BLaER1 treated with 17β-estradiol and CSF1 and Interleukin-3, amounts not matched to agents 10 nM and 100 nM (cell line): ENCODE measurements at regions not wholly inside any gene's neighbourhood (a gene's known extent, or its start where the extent isn't known, plus 50 kb on each side); places are given as distances from the start of the nearest gene placed in this dataset.
"Not testable (repeated sequence)": the region's sequence is repeated elsewhere in the genome, so short reads cannot be mapped to it uniquely, and the experiment has no call there.

ENCODE experiments used
- H3K27ac ChIP-seq, 11 experiments: shearing (Covaris generic); formaldehyde crosslinking; 2 replicates each; pipeline ENCODE4 v1.8.1; 2022
- H3K27me3 ChIP-seq, 11 experiments: shearing (Covaris generic); formaldehyde crosslinking; 2 replicates each; pipeline ENCODE4 v1.8.1; 2022
- H3K36me3 ChIP-seq, 11 experiments: shearing (Covaris generic); formaldehyde crosslinking; 2 replicates each; pipeline ENCODE4 v1.8.1; 2022
- H3K4me1 ChIP-seq, 10 experiments: shearing (Covaris generic); formaldehyde crosslinking; 2 replicates each; pipeline ENCODE4 v1.8.1; 2022
- H3K4me2 ChIP-seq, 11 experiments: shearing (Covaris generic); formaldehyde crosslinking; 2 replicates each; pipeline ENCODE4 v1.8.1; 2022
- H3K4me3 ChIP-seq, 10 experiments: shearing (Covaris generic); formaldehyde crosslinking; 2 replicates each; pipeline ENCODE4 v1.8.1; 2022
- H3K9ac ChIP-seq, 11 experiments: shearing (Covaris generic); formaldehyde crosslinking; 2 replicates each; pipeline ENCODE4 v1.8.1; 2022
- H3K9me3 ChIP-seq, 11 experiments: shearing (Covaris generic); formaldehyde crosslinking; replicated peaks in 1 of 11; 2 replicates each; pipeline ENCODE4 v1.8.1; 2022
- H4K20me1 ChIP-seq, 11 experiments: shearing (Covaris generic); formaldehyde crosslinking; 2 replicates each; pipeline ENCODE4 v1.8.1; 2022
- Cebpa-rat ChIP-seq, 11 experiments: shearing (Covaris generic); IDR thresholded peaks; 2 replicates each; pipeline ENCODE4 v1.8.1; 2022

- H3K36me3 ChIP-seq = no peaks in the 10 kb centered on the region
- no peak for TF ChIP-seq Cebpa-rat (IDR thresholded peaks at IDR 0.05)
- no peak overlapping the region for H3K4me3 ChIP-seq
- no peak overlapping the region for H3K4me2 ChIP-seq
- H3K9ac ChIP-seq = no peak overlapping the region
- no peaks in the 10 kb centered on the region for H3K27me3 ChIP-seq
- H3K4me1 ChIP-seq = peaks cover 16 to 23% (median 17%) of the 10 kb centered on the region in 10 experiments
- H4K20me1 ChIP-seq = no peaks in the 10 kb centered on the region
- H3K27ac ChIP-seq = no peak overlapping the region
- 0 out of 22 replicates have a peak, but pooled peaks cover 0 to 6% (median 0%) of the 10 kb centered on the region in 11 experiments for H3K9me3 ChIP-seq
Measured at GRCh38 chr13:24616514-24616913, 63.7 kb upstream of the ATP12A start.

DNA sequence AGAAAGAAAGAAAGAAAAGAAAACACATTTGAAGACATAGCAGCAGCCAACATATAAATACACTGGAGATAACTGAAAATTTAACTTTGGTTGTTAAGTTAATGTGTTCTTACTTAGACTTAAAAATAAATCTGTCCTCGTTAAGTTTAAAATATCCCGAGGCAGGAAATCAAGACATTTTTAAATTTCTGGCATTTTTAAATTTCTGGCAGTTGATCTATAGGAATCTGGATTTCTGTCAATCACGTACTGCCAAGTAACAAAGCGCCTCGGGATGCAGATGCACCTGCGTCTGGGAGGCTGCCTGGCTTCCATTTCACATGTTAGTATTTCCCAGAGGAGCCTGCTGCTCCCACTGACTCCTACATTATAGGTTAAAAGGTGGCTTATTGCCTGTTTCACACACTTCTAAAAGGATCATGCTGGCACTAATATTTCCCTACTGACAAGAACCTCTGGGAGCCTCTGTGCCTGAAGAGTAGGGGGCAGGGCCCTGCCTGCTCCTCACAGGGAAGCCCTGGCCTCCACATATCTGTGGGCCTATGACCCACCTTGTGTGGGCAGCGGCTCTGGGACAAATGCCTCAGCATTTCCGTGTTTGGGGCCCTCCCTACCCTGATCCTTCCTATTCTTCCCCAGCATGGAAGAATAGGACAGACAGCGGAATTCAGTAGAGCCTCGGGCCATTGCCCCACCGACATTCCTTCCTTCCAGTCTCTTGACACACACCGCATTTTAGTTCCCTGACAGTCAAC is 62.8 kb upstream of the ATP12A start:
- H3K27ac ChIP-seq = peak overlapping the region in 2 of 11 experiments; percentile 44 to 70; a peak in 2 of 22 replicates
- H3K4me2 ChIP-seq = peak overlapping the region in 3 of 11 experiments; percentile 14 to 68 (median 67); a peak in 4 of 22 replicates
- no peak overlapping the region for H3K4me3 ChIP-seq
- no peaks in the 10 kb centered on the region for H4K20me1 ChIP-seq
- no peaks in the 10 kb centered on the region for H3K36me3 ChIP-seq
- no peak for TF ChIP-seq Cebpa-rat (IDR thresholded peaks at IDR 0.05)
- H3K4me1 ChIP-seq = peaks cover 16 to 23% (median 17%) of the 10 kb centered on the region in 10 experiments
- peaks cover 0 to 11% (median 2%) of the 10 kb centered on the region in 11 experiments; a peak in 10 of 22 replicates for H3K9me3 ChIP-seq
- H3K27me3 ChIP-seq = no peaks in the 10 kb centered on the region
- H3K9ac ChIP-seq = no peak overlapping the region

GRCh38 chr13:24618011-24618955 is 61.9 kb upstream of the ATP12A start:
- Histone ChIP-seq H3K27ac (peak overlapping the region in 10 of 11 experiments; percentile 4 to 70 (median 57); a peak in 17 of 22 replicates), H3K4me2 (peak overlapping the region; percentile 18 to 77 (median 59))

GRCh38 chr13:24619282-24619681 is 60.9 kb upstream of the ATP12A start:
- no peak overlapping the region for H3K4me3 ChIP-seq

More at GRCh38 chr13:24618011-24618955, 61.9 kb upstream of the ATP12A start:
- H3K4me1 ChIP-seq = peaks cover 16 to 23% (median 17%) of the 10 kb centered on the region in 10 experiments
- H3K9me3 ChIP-seq = peaks cover 4 to 20% (median 10%) of the 10 kb centered on the region in 11 experiments; a peak in 21 of 22 replicates
- H4K20me1 ChIP-seq = no peaks in the 10 kb centered on the region
- H3K36me3 ChIP-seq = no peaks in the 10 kb centered on the region; a peak in 1 of 22 replicates
- no peak overlapping the region for H3K4me3 ChIP-seq
- TF ChIP-seq Cebpa-rat (IDR thresholded peaks at IDR 0.05) = no peak
- H3K27me3 ChIP-seq = no peaks in the 10 kb centered on the region
- peak overlapping the region in 3 of 11 experiments; percentile 11 to 28 (median 15); a peak in 4 of 22 replicates for H3K9ac ChIP-seq

GRCh38 chr13:24622481-24623148 is 57.6 kb upstream of the ATP12A start:
- not testable (repeated sequence) for H3K4me3 ChIP-seq

More at GRCh38 chr13:24619282-24619681, 60.9 kb upstream of the ATP12A start:
- peak overlapping the region in 2 of 11 experiments; percentile 44 to 61; a peak in 1 of 22 replicates for H3K27ac ChIP-seq
- peaks cover 16 to 23% (median 17%) of the 10 kb centered on the region in 10 experiments for H3K4me1 ChIP-seq
- no peak overlapping the region for H3K9ac ChIP-seq
- peak overlapping the region; percentile 11 to 77 (median 59); a peak in 16 of 22 replicates for H3K4me2 ChIP-seq
- H4K20me1 ChIP-seq = no peaks in the 10 kb centered on the region
- no peaks in the 10 kb centered on the region; a peak in 1 of 22 replicates for H3K36me3 ChIP-seq
- H3K27me3 ChIP-seq = no peaks in the 10 kb centered on the region
- peak in 9 of 11 experiments; percentile 45 to 79 (median 65); a peak in 14 of 22 replicates for TF ChIP-seq Cebpa-rat (IDR thresholded peaks at IDR 0.05)
- peaks cover 10 to 30% (median 18%) of the 10 kb centered on the region in 11 experiments; a peak in 21 of 22 replicates for H3K9me3 ChIP-seq

GRCh38 chr13:24623149-24623665 is 57.0 kb upstream of the ATP12A start:
- H3K4me2 ChIP-seq = no peak overlapping the region
- H3K27ac ChIP-seq = no peak overlapping the region
- no peak for TF ChIP-seq Cebpa-rat (IDR thresholded peaks at IDR 0.05)
- peaks cover 10 to 37% (median 22%) of the 10 kb centered on the region in 11 experiments; a peak in 21 of 22 replicates for H3K9me3 ChIP-seq
- no peaks in the 10 kb centered on the region for H4K20me1 ChIP-seq
- H3K4me3 ChIP-seq = no peak overlapping the region
- no peak overlapping the region for H3K9ac ChIP-seq
- no peaks in the 10 kb centered on the region for H3K27me3 ChIP-seq
- no peaks in the 10 kb centered on the region; a peak in 1 of 22 replicates for H3K36me3 ChIP-seq
- peaks cover 13 to 37% (median 25%) of the 10 kb centered on the region in 10 experiments for H3K4me1 ChIP-seq

More at GRCh38 chr13:24622481-24623148, 57.6 kb upstream of the ATP12A start:
- not testable (repeated sequence) for H3K27me3 ChIP-seq, H4K20me1 ChIP-seq, H3K36me3 ChIP-seq, H3K4me2 ChIP-seq, H3K27ac ChIP-seq, H3K9ac ChIP-seq
- peaks cover 10 to 37% (median 22%) of the 10 kb centered on the region in 11 experiments; a peak in 21 of 22 replicates for H3K9me3 ChIP-seq
- H3K4me1 ChIP-seq = peaks cover 15 to 41% (median 27%) of the 10 kb centered on the region in 10 experiments

DNA sequence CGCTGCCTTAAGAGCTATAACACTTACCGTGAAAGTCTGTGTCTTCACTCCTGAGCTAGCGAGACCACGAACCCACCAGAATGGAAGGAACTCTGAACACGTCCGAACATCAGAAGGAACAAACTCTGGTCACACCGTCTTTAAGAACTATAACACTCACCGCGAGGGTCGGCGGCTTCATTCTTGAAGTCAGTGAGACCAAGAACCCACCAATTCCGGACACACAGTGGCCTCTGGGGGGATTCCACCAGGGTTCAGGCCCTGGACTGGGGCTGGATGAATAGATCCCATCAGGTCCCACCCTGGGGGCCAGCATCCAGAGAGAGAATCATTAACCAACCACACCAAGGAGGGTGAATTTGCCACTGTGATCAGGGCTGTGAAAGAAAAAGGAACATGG is 55.8 kb upstream of the ATP12A start:
- Histone ChIP-seq H3K36me3 (no peaks in the 10 kb centered on the region; a peak in 1 of 22 replicates), H3K27me3 (no peaks in the 10 kb centered on the region), H3K4me3 (no peak overlapping the region), H3K9ac (no peak overlapping the region), H4K20me1 (no peaks in the 10 kb centered on the region), H3K27ac (no peak overlapping the region), H3K9me3 (peaks cover 10 to 37% (median 22%) of the 10 kb centered on the region in 11 experiments; a peak in 21 of 22 replicates), H3K4me2 (no peak overlapping the region), H3K4me1 (peaks cover 1 to 25% (median 14%) of the 10 kb centered on the region in 10 experiments; a peak in 18 of 20 replicates)
- TF ChIP-seq Cebpa-rat (IDR thresholded peaks at IDR 0.05) = no peak

DNA sequence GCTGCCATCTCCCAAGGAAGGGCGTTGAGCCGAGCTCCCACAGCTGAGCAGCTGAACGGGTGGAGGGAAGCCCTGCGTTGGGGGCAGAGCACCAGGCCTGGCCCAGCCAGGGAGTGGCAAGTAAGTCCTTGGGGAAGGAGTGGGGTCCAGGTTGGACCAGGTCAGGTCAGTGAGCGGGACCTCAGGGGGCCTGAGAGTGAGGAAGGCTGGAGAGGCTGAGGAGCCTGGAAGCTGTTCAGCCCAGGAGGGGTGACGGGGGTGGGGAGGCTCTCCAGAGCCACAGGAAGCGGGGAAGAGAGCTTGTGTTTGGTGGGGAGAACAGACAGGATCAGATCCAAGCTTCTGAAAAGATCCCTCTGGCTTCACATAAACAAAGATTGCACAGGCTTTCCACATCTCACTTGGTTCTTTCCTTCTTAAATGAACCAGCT is 55.4 kb upstream of the ATP12A start:
- Histone ChIP-seq H3K9me3 (peaks cover 10 to 37% (median 22%) of the 10 kb centered on the region in 11 experiments; a peak in 21 of 22 replicates), H3K4me2 (peak overlapping the region in 3 of 11 experiments; percentile 1 to 48 (median 34); a peak in 2 of 22 replicates), H3K27ac (peak overlapping the region in 3 of 11 experiments; percentile 48 to 55 (median 49); a peak in 4 of 22 replicates), H3K36me3 (no peaks in the 10 kb centered on the region; a peak in 1 of 22 replicates), H4K20me1 (no peaks in the 10 kb centered on the region), H3K4me3 (no peak overlapping the region), H3K9ac (no peak overlapping the region), H3K27me3 (no peaks in the 10 kb centered on the region), H3K4me1 (peaks cover 1 to 23% (median 11%) of the 10 kb centered on the region in 10 experiments)
- no peak for TF ChIP-seq Cebpa-rat (IDR thresholded peaks at IDR 0.05)
